ENCODE measurements at regions not wholly inside any gene's neighbourhood (a gene's known extent, or its start where the extent isn't known, plus 50 kb on each side); places are given as distances from the start of the nearest gene placed in this dataset.

DNA sequence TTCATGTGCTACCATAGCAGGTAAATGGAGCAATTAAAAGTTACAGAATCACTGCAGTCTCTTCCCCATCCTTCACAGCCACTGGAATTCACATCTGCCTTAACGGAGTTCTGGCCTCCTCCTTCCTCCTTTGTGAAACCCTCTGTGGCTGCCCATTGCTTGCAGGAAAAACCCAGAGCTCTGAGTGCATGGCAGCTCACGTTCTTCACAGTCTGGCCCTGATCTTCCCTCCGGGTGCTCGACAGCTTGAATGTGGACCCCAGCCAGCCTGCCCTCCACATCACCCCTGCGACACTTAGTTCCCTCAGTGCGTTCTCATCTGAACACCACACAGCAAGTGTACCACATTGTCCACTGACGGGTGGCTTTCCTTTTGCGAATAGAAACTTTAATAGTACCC lies 63.2 kb upstream of the RUFY1 start:
- TF ChIP-seq POLR2A (IDR thresholded peaks at IDR 0.05), result no peak
- TF ChIP-seq, protein P1, sequence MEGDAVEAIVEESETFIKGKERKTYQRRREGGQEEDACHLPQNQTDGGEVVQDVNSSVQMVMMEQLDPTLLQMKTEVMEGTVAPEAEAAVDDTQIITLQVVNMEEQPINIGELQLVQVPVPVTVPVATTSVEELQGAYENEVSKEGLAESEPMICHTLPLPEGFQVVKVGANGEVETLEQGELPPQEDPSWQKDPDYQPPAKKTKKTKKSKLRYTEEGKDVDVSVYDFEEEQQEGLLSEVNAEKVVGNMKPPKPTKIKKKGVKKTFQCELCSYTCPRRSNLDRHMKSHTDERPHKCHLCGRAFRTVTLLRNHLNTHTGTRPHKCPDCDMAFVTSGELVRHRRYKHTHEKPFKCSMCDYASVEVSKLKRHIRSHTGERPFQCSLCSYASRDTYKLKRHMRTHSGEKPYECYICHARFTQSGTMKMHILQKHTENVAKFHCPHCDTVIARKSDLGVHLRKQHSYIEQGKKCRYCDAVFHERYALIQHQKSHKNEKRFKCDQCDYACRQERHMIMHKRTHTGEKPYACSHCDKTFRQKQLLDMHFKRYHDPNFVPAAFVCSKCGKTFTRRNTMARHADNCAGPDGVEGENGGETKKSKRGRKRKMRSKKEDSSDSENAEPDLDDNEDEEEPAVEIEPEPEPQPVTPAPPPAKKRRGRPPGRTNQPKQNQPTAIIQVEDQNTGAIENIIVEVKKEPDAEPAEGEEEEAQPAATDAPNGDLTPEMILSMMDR (IDR thresholded peaks at IDR 0.05), result no peak
- intact Hi-C loops (cut with DNase I; ENCODE audit: low total_unique reads), result no loop called here
- Histone ChIP-seq H3K27me3 (no peaks in the 10 kb centered on the region), H3K4me1 (no peaks in the 10 kb centered on the region), H3K36me3 (no peaks in the 10 kb centered on the region), H3K4me3 (no peak overlapping the region), H3K9me3 (no peaks in the 10 kb centered on the region), H3K27ac (no peak overlapping the region)
- DNase-seq, result no peak

DNA sequence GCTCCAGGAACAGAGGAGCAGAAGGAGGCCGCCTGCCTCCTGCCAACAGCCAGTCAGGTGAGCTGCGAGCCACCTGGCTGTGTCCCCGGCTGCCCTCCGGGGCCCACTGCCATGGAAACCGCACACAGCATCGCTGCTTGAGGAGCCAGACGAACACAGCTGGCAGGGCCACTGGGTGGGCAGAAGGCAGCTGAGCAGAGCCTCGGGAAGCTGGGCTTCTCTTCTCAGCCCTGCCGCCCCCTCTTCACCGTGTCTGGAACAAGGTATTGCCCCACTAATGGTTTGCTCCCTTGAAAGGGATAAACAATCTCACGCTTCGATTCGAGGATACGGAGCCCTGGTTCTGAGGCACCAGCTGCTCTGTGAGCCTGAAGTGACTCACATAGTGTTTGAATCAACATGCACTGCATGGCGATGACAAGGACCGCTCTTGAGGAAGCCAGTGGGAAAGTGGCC lies 63.7 kb upstream of the RUFY1 start:
- TF ChIP-seq, protein P1 (IDR thresholded peaks at IDR 0.05), result no peak
- no peak for TF ChIP-seq POLR2A (IDR thresholded peaks at IDR 0.05)
- Histone ChIP-seq H3K4me3 (no peak overlapping the region), H3K36me3 (no peaks in the 10 kb centered on the region), H3K4me1 (no peaks in the 10 kb centered on the region), H3K9me3 (no peaks in the 10 kb centered on the region), H3K27me3 (no peaks in the 10 kb centered on the region), H3K27ac (no peak overlapping the region)
- DNase-seq, result no peak
- intact Hi-C loops (cut with DNase I; ENCODE audit: low total_unique reads), result no loop called here

DNA sequence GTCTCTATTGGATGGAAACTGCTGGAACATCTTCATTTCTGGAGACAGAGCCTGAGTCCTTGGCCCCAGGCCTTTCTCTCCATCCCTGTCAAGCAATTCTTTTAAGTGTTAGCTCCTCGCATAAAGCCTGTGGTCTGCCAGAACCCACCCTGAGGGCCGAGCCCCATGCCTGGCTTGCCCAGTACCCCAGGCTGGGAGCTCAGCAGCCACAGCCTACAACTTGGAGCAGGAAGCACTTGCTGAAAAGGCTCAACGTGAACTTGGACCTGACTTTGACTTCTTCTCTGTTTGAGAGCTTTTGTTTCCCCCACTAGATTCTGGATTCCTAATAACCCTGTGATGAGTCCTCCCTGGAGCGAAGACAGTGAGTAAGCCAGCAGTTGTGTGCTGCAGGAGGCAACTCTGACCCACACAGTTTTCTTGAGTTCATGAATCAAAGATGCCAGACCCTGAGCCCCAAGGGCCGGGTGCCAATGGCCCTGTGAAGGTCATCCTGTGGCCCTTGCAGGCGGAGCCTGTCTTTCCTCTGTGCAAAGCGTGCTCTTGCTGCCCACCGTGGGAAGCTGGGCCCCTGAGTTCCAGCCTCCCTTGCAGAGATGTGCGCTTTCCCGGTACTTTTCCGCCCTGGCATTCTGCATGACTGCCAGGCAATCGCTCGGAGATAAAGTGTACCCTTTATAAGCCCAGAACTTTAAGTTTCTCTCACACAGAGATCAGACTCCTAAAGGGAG lies 64.3 kb upstream of the RUFY1 start:
- H3K9me3 ChIP-seq, result no peaks in the 10 kb centered on the region
- intact Hi-C loops (cut with DNase I; ENCODE audit: low total_unique reads), result no loop called here
- no peaks in the 10 kb centered on the region for H3K4me1 ChIP-seq
- no peaks in the 10 kb centered on the region for H3K36me3 ChIP-seq
- no peaks in the 10 kb centered on the region for H3K27me3 ChIP-seq
- no peak for DNase-seq
- H3K4me3 ChIP-seq, result no peak overlapping the region
- TF ChIP-seq, protein P1 (IDR thresholded peaks at IDR 0.05), result no peak
- TF ChIP-seq POLR2A (IDR thresholded peaks at IDR 0.05), result no peak
- no peak overlapping the region for H3K27ac ChIP-seq

DNA sequence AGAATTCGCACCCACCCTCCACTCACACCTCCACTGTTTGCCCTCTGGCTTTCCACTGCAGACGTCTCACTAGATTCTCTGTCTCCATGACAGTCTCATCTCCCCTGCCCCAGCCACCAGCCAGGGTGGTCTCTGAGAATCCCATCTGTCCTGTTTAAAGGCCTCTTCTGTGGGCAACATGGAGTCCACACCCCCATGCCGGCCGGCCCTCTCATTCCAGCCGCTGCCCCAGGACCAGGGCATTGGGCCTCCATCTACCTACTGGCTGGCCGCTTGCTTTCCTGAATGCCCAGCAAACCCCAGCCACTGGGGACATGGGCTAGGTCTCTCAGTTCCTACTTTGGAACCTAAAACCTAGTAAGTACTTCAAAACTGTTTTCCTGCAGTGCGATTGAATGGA lies 65.6 kb upstream of the RUFY1 start:
- no peaks in the 10 kb centered on the region for H3K4me1 ChIP-seq
- H3K9me3 ChIP-seq, result no peaks in the 10 kb centered on the region
- H3K27me3 ChIP-seq, result no peaks in the 10 kb centered on the region
- H3K36me3 ChIP-seq, result no peaks in the 10 kb centered on the region
- H3K4me3 ChIP-seq, result no peak overlapping the region
- intact Hi-C loops (cut with DNase I; ENCODE audit: low total_unique reads), result no loop called here
- H3K27ac ChIP-seq, result no peak overlapping the region
- TF ChIP-seq POLR2A (IDR thresholded peaks at IDR 0.05), result no peak
- TF ChIP-seq, protein P1 (IDR thresholded peaks at IDR 0.05), result no peak
- no peak for DNase-seq

DNA sequence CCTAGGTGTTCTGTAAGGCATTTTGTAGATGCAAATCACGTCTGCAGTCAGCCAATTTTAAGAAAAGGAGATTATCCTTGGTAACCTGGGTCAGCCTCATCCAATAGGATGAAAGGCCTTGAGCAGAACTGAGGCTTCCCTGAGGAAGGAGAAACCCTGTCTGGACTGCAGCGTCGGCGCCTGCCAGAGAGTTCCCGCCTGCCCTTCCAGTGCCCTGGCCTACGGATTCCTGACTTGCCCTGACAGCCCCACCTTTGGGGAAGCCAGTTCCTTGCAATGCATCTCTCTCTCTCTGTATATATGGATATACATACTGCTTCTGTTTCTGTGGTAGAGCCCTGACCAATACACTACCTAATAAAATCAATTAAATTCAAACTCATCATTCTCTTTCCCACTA lies 66.2 kb upstream of the RUFY1 start:
- H3K27me3 ChIP-seq, result no peaks in the 10 kb centered on the region
- no peaks in the 10 kb centered on the region for H3K36me3 ChIP-seq
- DNase-seq, result no peak
- no peak for TF ChIP-seq POLR2A (IDR thresholded peaks at IDR 0.05)
- TF ChIP-seq, protein P1 (IDR thresholded peaks at IDR 0.05), result no peak
- intact Hi-C loops (cut with DNase I; ENCODE audit: low total_unique reads), result no loop called here
- H3K4me3 ChIP-seq, result no peak overlapping the region
- no peaks in the 10 kb centered on the region for H3K4me1 ChIP-seq
- H3K9me3 ChIP-seq, result no peaks in the 10 kb centered on the region
- H3K27ac ChIP-seq, result no peak overlapping the region

All from uterus (tissue), 3 donors.